Right atrium auricular region (tissue), 2 donors: ENCODE measurements at regions not wholly inside any gene's neighbourhood (a gene's known extent, or its start where the extent isn't known, plus 50 kb on each side); places are given as distances from the start of the nearest gene placed in this dataset.

Experiments used
- DNase-seq: peaks from one replicate; pipeline ENCODE4 v3.0.0-alpha.2; 2019; ENCODE audit warnings: low spot score
- H3K27ac ChIP-seq, 2 donors: fragments of 200-600 bp; sonication (generic); 1 replicate in 1 of 2; 2 replicates in 1 of 2; pipeline ENCODE4 v1.5.1; 2016 to 2019
- H3K27me3 ChIP-seq, 2 donors: fragments of 200-600 bp; sonication (generic); one replicate each; pipeline versions ENCODE4 v1.5.1 to v1.6.0; 2017 to 2019
- H3K36me3 ChIP-seq: fragments of 200-600 bp; sonication (generic); one replicate; pipeline ENCODE4 v1.5.1; 2016
- H3K4me1 ChIP-seq, 2 donors: fragments of 200-600 bp; sonication (generic); one replicate each; pipeline versions ENCODE4 v1.5.1 to v1.6.0; 2017 to 2019
- H3K4me3 ChIP-seq, 2 donors: fragments of 200-600 bp; sonication (generic); 1 replicate in 1 of 2; 2 replicates in 1 of 2; pipeline ENCODE4 v1.5.1; 2017 to 2019; ENCODE audit warnings: mild to moderate bottlenecking in 1 of 2, moderate library complexity in 1 of 2
- H3K9me3 ChIP-seq, 2 donors: fragments of 200-600 bp; sonication (generic); one replicate each; pipeline ENCODE4 v1.5.1; 2019
- CTCF ChIP-seq, 2 donors: fragments of 200-600 bp; sonication (generic); IDR thresholded peaks; one replicate each; pipeline ENCODE4 v1.5.1; 2019; ENCODE audit warnings: antibody characterized with exemption in 2 of 2

GRCh38 chr1:30403061-30403645 is 320.2 kb downstream of the MATN1 start:
- Histone ChIP-seq H3K9me3 (no peaks in the 10 kb centered on the region), H3K4me1 (peaks cover 0 to 9% of the 10 kb centered on the region in 2 donors), H3K27ac (no peak overlapping the region), H3K4me3 (no peak overlapping the region), H3K27me3 (no peaks in the 10 kb centered on the region), H3K36me3 (no peaks in the 10 kb centered on the region)
- no peak for TF ChIP-seq CTCF (IDR thresholded peaks at IDR 0.05)
- DNase-seq = no peak

- H3K27me3 ChIP-seq = no peaks in the 10 kb centered on the region
- H3K9me3 ChIP-seq = no peaks in the 10 kb centered on the region
- peaks cover 0 to 5% of the 10 kb centered on the region in 2 donors for H3K4me1 ChIP-seq
- DNase-seq = no peak
- TF ChIP-seq CTCF (IDR thresholded peaks at IDR 0.05) = no peak
- H3K27ac ChIP-seq = no peak overlapping the region
- H3K4me3 ChIP-seq = no peak overlapping the region
- no peaks in the 10 kb centered on the region for H3K36me3 ChIP-seq
Observed at GRCh38 chr1:30402031-30402430, 321.4 kb downstream of the MATN1 start.

- no peak for DNase-seq
- Histone ChIP-seq H3K4me1 (peaks cover 0 to 5% of the 10 kb centered on the region in 2 donors), H3K27me3 (no peaks in the 10 kb centered on the region), H3K27ac (no peak overlapping the region), H3K4me3 (no peak overlapping the region), H3K9me3 (no peaks in the 10 kb centered on the region), H3K36me3 (no peaks in the 10 kb centered on the region)
- TF ChIP-seq CTCF (IDR thresholded peaks at IDR 0.05) = no peak
Observed at GRCh38 chr1:30400507-30400906, 322.9 kb downstream of the MATN1 start.

- Histone ChIP-seq H3K4me1 (peaks cover 0 to 2% of the 10 kb centered on the region in 2 donors), H3K27ac (no peak overlapping the region), H3K4me3 (no peak overlapping the region), H3K27me3 (no peaks in the 10 kb centered on the region), H3K36me3 (no peaks in the 10 kb centered on the region), H3K9me3 (no peaks in the 10 kb centered on the region)
- no peak for DNase-seq
- TF ChIP-seq CTCF (IDR thresholded peaks at IDR 0.05) = no peak
Observed at GRCh38 chr1:30399026-30399425, 324.4 kb downstream of the MATN1 start.

- Histone ChIP-seq H3K36me3 (no peaks in the 10 kb centered on the region), H3K4me3 (no peak overlapping the region), H3K4me1 (no peaks in the 10 kb centered on the region), H3K27me3 (no peaks in the 10 kb centered on the region), H3K9me3 (no peaks in the 10 kb centered on the region), H3K27ac (no peak overlapping the region)
- no peak for TF ChIP-seq CTCF (IDR thresholded peaks at IDR 0.05)
- no peak for DNase-seq
Observed at GRCh38 chr1:30397576-30397975, 325.8 kb downstream of the MATN1 start.

GRCh38 chr1:30395631-30396030 is 327.8 kb downstream of the MATN1 start:
- no peak for TF ChIP-seq CTCF (IDR thresholded peaks at IDR 0.05)
- Histone ChIP-seq H3K27ac (no peak overlapping the region), H3K36me3 (no peaks in the 10 kb centered on the region), H3K4me3 (no peak overlapping the region), H3K27me3 (no peaks in the 10 kb centered on the region), H3K4me1 (no peaks in the 10 kb centered on the region), H3K9me3 (no peaks in the 10 kb centered on the region)
- no peak for DNase-seq
